Right cardiac atrium (tissue), 5 donors: ENCODE measurements at regions not wholly inside any gene's neighbourhood (a gene's known extent, or its start where the extent isn't known, plus 50 kb on each side); places are given as distances from the start of the nearest gene placed in this dataset.

Source experiments
- ATAC-seq, 2 donors: fragments of 200-7000 bp; cut with Tn5 transposase; one replicate each; pipeline versions ENCODE4 v1.8.0 to v1.9.1; 2020; ENCODE audit warnings: moderate library complexity in 2 of 2, mild to moderate bottlenecking in 1 of 2
- DNase-seq, 3 donors: peaks; one replicate each; pipeline ENCODE4 v3.0.0-alpha.2; 2020
- H3K27ac ChIP-seq: one replicate; pipeline ENCODE4 v1.5.1; 2013; ENCODE audit warnings: mild to moderate bottlenecking, low read length, control low read depth, moderate library complexity
- H3K27me3 ChIP-seq: one replicate; pipeline ENCODE4 v1.6.1; 2013; ENCODE audit not compliant: control insufficient read depth, insufficient read depth
- H3K4me1 ChIP-seq: one replicate; pipeline ENCODE4 v1.6.1; 2013; ENCODE audit warnings: low read length; ENCODE audit not compliant: control insufficient read depth, insufficient read depth
- H3K4me3 ChIP-seq: one replicate; pipeline ENCODE4 v1.5.1; 2013; ENCODE audit warnings: low read length, control low read depth
- H3K9me3 ChIP-seq: one replicate; pipeline ENCODE4 v1.6.1; 2013; ENCODE audit warnings: low read length; ENCODE audit not compliant: control insufficient read depth
- WGBS: extraction: QIAGEN DNeasy Blood & Tissue Kit; methylation state at CpG from one replicate; pipeline ENCODE4 v1.1.7; 2013; 5-methylcytosine and 5-hydroxymethylcytosine counted together
- intact Hi-C, 4 donors: fragments of 100-400 bp; cut with DNase I; formaldehyde crosslinking; loops; one replicate each; pipeline versions ENCODE4 v1.11.0 to v1.14.0; 2022 to 2023
- donor health status: healthy with polysubstance abuse.
- donor health status: DM: no; HTN: yes; CAD: no.
- donor health status: DM: no; HTN: no; CAD: no.
- donor health status: DM: no; HTN: yes; CAD: no; lungs with severe emphysema.
- donor health status: DM: yes; HTN: yes; CAD: no.

DNA sequence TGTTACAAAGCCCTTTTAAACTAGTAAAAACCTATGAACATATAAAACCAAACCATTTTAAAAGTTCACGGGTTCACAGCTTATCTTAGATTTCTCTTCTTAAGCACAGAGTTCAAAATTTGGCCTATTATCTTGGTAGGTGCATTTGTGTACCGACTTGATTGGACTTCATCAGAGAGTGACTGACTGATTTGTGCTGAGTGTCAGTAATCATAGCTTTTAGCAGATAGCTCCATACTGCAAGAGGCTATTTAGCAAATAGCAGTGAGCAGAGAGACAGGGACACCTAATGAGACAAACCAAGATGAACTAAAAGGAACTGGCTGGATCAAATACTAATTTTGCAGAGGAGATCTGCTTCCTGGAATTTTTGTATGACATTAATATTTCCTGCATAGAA lies 274.5 kb downstream of the PRR16 start:
- Histone ChIP-seq H3K9me3 (no peaks in the 10 kb centered on the region), H3K27ac (no peak overlapping the region), H3K4me1 (no peaks in the 10 kb centered on the region), H3K27me3 (no peaks in the 10 kb centered on the region), H3K4me3 (no peak overlapping the region)
- DNase-seq (no peak), ATAC-seq (no peak)
- 53% methylated on average over 2 of the region's 2 CpGs for WGBS
- intact Hi-C loops: no loop called here

DNA sequence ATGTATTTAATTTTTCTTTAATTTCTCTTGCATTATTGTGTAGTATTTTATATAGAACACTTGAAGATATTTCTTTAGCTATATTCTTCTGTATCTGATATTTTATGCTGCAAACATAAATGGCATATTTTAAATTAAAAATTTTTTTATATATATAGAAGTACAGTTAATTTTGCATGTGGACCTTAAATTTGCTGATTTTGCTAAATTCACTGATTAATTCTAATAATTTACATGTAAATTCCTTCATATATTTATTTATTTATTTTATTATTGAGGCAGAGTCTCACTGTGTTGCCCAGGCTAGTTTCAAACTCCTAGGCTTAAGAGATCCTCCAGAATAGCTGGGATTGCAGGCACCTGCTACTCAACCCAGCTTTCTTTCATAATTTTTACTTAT lies 276.9 kb downstream of the PRR16 start:
- intact Hi-C loops: no loop called here
- DNase-seq: no peak
- H3K4me3 ChIP-seq: no peak overlapping the region
- H3K27me3 ChIP-seq: no peaks in the 10 kb centered on the region
- no peaks in the 10 kb centered on the region for H3K9me3 ChIP-seq
- H3K4me1 ChIP-seq: no peaks in the 10 kb centered on the region
- H3K27ac ChIP-seq: no peak overlapping the region
- ATAC-seq: no peak

DNA sequence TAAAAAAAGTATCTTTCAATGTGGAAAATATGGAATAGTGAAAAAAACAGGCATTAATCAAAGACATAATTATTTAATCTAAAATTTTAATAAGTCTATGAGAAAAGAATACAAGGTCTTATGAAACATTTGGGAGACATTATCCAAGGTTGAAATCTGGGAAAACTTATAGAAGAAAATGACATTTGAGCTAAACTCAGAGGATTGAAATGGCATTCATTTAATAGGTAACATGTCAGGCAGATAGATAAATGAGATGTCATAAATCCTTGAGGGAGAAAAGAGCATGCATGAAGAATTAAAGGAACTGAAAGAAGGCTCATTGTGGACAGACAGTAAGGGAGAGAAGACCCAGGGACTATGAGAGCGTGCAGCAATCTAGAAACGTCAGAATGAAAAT lies 284.4 kb downstream of the PRR16 start:
- no peak for ATAC-seq
- no peaks in the 10 kb centered on the region for H3K9me3 ChIP-seq
- 78% methylated on average over 2 of the region's 2 CpGs for WGBS
- DNase-seq: no peak
- H3K27me3 ChIP-seq: no peaks in the 10 kb centered on the region
- no peaks in the 10 kb centered on the region for H3K4me1 ChIP-seq
- H3K4me3 ChIP-seq: no peak overlapping the region
- intact Hi-C loops: no loop called here
- H3K27ac ChIP-seq: no peak overlapping the region

DNA sequence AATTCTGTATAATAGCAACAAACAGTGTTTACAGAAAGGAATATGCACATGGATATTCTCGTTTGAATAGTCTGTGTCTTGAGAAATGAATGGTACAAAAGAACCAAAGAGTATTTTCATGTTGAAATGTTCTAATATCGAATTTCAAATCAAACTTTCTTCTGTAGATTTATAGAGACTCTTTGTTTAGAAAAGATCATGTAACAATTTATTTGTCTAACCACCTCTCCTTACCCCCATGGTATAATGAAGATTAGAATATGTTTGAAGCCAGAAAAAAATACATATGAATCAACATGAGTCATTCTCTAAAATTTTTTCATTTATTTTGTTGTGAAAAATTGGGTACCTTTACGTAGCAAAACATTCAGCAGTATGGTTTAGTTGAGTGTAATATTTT lies 285.6 kb downstream of the PRR16 start:
- intact Hi-C loops: no loop called here
- Histone ChIP-seq H3K9me3 (no peaks in the 10 kb centered on the region), H3K4me1 (no peaks in the 10 kb centered on the region), H3K27ac (no peak overlapping the region), H3K27me3 (no peaks in the 10 kb centered on the region), H3K4me3 (no peak overlapping the region)
- DNase-seq (no peak), ATAC-seq (no peak)
- 71% methylated on average over 3 of the region's 3 CpGs for WGBS

DNA sequence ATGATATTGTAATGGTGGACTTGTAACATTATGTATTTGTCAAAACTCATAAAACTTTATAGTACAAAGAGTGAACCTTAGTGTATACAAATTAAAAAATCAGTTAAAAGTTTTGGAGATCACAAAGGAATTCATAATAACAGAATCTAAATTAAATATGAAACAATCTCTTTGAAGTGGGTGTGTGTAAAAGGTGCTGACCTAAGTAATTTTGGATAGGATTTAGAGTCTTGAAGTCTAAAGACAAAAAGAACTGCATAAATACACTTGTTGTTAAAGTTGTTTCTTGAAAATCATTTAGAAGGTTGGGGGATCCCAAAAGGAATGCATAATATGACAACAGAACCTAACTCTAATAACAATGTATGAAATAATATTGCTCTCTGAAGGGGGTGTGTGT lies 295.5 kb downstream of the PRR16 start:
- no peak overlapping the region for H3K27ac ChIP-seq
- H3K9me3 ChIP-seq: no peaks in the 10 kb centered on the region
- H3K27me3 ChIP-seq: no peaks in the 10 kb centered on the region
- intact Hi-C loops: no loop called here
- no peak for DNase-seq
- ATAC-seq: no peak
- H3K4me3 ChIP-seq: no peak overlapping the region
- no peaks in the 10 kb centered on the region for H3K4me1 ChIP-seq

DNA sequence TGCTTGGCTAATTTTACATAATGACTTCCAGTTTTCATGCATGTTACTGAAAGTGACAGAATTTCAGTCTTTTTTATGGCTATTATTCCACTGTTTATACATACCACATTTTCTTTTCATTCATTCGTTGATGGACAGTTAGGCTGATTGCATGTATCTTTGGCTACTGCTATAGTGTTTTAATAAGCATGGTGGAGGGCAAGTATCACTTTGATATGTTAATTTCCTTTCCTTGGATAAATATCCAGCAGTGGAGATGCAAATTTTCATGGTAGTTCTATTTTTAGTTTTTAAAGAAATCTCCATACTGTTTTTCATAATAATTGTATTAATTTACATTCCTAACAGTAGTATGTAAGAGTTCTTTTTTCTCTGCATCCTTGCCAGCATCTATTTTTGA lies 297.9 kb downstream of the PRR16 start:
- intact Hi-C loops: no loop called here
- H3K27me3 ChIP-seq: no peaks in the 10 kb centered on the region
- DNase-seq: no peak
- H3K9me3 ChIP-seq: no peaks in the 10 kb centered on the region
- no peak overlapping the region for H3K4me3 ChIP-seq
- 46% methylated on average over 1 of the region's 1 CpG for WGBS
- no peak for ATAC-seq
- H3K27ac ChIP-seq: no peak overlapping the region
- no peaks in the 10 kb centered on the region for H3K4me1 ChIP-seq

DNA sequence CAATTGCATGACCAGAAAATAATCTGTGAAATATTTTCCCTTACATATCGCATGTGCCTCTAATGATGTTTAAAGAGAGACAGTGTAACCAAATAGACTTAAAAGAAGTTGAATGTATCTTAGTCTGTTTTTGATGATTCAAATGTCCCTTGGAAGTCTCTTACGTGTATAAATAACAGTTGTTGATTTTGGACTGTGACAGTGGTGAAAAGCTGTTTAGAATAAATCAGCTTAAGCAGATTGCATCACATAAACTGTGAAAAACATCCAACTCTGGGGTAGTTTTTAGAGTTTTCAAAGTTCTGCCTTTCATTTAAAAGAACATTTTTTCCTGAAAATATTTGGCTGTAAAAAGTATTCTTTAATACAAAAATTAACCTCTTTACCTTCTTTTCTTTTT lies 301.1 kb downstream of the PRR16 start:
- H3K4me1 ChIP-seq: no peaks in the 10 kb centered on the region
- no peaks in the 10 kb centered on the region for H3K27me3 ChIP-seq
- no peak overlapping the region for H3K4me3 ChIP-seq
- H3K9me3 ChIP-seq: no peaks in the 10 kb centered on the region
- no peak overlapping the region for H3K27ac ChIP-seq
- WGBS: 58% methylated on average over 2 of the region's 2 CpGs
- no peak for DNase-seq
- intact Hi-C loops: no loop called here
- no peak for ATAC-seq

DNA sequence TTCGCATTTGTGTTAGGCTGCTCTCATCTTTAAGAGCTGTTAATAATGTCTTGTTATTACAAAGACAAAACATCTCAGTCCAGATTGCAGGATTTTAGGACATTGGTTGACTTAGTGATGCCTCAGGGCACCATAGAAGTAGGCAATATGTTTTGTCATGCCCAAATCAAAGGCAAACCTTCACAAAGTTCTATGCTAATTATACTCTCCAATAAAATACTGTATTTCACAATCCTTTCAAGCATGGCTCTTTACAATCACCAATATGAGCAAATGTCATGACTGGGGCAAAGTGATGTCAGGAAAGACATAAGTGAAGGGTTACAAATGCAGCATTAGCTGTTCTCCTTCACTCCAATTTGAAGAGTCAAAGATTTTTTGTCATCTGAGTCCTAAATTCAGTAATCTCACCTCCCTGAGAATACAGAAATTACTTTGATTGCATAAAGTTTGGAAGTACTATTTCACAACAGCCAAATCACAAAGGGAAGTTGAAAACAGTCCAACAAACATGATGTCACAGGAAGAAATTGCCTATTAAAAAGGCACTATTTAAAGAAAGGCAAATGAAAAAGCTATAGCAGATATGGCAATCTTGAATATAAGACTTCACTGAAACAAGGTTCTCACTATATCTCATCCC lies 303.2 kb downstream of the PRR16 start:
- Histone ChIP-seq H3K4me1 (no peaks in the 10 kb centered on the region), H3K4me3 (no peak overlapping the region), H3K27me3 (no peaks in the 10 kb centered on the region), H3K9me3 (no peaks in the 10 kb centered on the region), H3K27ac (no peak overlapping the region)
- intact Hi-C loops: no loop called here
- 76% methylated on average over 1 of the region's 1 CpG for whole genome bisulfite sequencing
- DNase-seq (no peak), ATAC-seq (no peak)

DNA sequence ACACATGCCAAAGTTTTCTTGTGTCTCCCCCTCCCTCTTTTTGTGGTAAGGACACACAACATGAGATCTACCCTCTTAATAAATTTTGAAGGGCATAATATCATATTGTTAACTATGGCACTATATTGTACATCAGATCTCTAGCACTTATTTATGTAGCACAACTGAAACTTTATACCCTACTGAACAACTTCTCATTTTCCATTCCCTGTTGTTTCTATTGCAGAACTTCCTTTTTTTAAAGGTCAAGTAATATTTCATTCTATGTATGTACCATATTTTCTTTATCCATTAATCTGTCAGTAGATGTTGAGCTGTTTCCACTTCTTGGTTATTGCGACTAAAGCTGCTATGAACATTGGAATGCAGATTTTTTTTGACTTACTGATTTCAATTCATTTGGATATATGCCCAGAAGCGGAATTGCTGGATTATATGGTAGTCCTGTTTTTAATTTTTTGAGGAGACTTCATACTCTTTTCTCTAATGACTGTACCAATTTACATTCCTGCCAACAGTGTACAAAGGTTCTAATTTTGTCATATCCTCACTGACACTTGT lies 305.3 kb downstream of the PRR16 start:
- intact Hi-C loops: no loop called here
- no peak overlapping the region for H3K4me3 ChIP-seq
- 61% methylated on average over 2 of the region's 2 CpGs for WGBS
- H3K4me1 ChIP-seq: no peaks in the 10 kb centered on the region
- ATAC-seq: no peak
- no peaks in the 10 kb centered on the region for H3K9me3 ChIP-seq
- no peak for DNase-seq
- H3K27me3 ChIP-seq: no peaks in the 10 kb centered on the region
- H3K27ac ChIP-seq: no peak overlapping the region

DNA sequence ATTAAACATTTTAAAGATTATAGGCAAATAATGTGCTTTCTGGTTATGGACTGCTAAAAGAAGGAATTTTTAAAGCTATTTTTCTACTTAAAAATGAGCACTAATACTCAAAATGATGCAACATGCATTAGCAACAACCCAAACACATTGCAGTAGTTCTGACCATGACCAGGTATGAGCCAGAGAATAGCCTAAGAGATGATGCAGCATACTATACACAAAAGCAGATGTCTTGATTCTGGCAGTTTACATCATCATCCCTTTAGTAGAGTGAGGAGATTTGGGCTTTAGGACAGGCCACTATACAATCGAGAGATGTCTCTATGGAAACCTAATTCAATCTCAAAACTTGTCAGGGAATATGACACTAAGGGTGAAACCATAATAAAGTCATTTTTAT lies 307.1 kb downstream of the PRR16 start:
- WGBS: 75% methylated on average over 1 of the region's 1 CpG
- no peak for ATAC-seq
- DNase-seq: no peak
- Histone ChIP-seq H3K4me1 (no peaks in the 10 kb centered on the region), H3K27me3 (no peaks in the 10 kb centered on the region), H3K9me3 (no peaks in the 10 kb centered on the region), H3K27ac (no peak overlapping the region), H3K4me3 (no peak overlapping the region)
- intact Hi-C loops: no loop called here

DNA sequence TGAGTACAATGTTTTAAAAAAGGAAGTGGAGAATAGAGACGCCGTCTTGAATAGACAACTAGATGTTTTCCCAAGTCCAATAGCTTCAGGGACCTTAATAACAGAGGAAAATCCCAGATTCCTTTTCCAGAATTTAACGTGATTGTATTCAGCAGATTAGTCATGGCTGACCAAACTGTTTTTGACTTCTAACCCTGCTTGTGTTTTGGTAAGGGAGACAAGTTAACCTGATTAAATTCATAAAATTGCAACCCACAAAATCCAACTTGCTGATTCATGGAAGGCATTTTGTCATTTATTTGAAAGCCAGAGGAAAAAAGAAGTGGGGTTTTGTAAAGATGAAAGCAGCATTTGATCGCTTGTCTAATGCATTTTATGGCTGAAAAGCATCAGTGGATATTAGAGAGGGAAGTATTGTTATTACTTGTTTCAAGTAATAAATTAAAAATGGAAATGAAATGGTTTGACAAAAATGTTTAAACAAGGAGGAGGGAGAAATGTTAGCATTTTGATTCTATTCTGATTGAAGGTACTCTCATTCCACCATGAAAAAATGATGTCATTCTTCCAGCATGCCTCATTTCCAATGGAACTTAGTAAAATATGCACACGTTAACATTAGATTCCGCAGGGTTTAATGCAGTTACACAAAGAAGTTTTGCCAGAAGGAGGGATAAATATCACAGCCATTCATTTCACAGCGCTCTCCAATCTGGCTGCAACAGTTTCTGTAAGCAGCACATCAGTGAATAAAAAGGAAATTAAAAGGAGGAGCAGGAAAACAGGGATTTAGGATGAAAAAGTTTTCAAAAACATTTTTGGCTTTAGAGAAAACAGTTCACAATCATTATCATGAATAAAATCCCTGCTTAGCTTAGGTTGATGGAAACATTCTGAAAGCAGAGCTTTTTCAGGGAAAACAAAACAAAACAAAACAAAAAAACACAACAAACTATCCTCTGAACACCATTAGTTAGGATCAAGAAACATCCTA lies 314.7 kb downstream of the PRR16 start:
- WGBS: 63% methylated on average over 7 of the region's 7 CpGs
- no peaks in the 10 kb centered on the region for H3K27me3 ChIP-seq
- intact Hi-C loops: no loop called here
- ATAC-seq: no peak
- no peaks in the 10 kb centered on the region for H3K9me3 ChIP-seq
- no peak overlapping the region for H3K4me3 ChIP-seq
- H3K27ac ChIP-seq: no peak overlapping the region
- no peaks in the 10 kb centered on the region for H3K4me1 ChIP-seq
- DNase-seq: no peak
